AG20443 (cell line): ENCODE measurements at regions not wholly inside any gene's neighbourhood (a gene's known extent, or its start where the extent isn't known, plus 50 kb on each side); places are given as distances from the start of the nearest gene placed in this dataset.
"Not testable (repeated sequence)": the region's sequence is repeated elsewhere in the genome, so short reads cannot be mapped to it uniquely, and the experiment has no call there.

ENCODE experiments used
- DNase-seq: peaks from one replicate; pipeline ENCODE4 v3.0.0; 2012; ENCODE audit warnings: low spot score, mixed read lengths

- DNase-seq: no peak
Observed at GRCh38 chr20:40893610-40894236, 134.9 kb upstream of the TOP1 start.

GRCh38 chr20:40894237-40894630 is 134.4 kb upstream of the TOP1 start:
- no peak for DNase-seq

- no peak for DNase-seq
Observed at GRCh38 chr20:40895182-40895581, 133.4 kb upstream of the TOP1 start.

GRCh38 chr20:40896814-40897700 is 131.6 kb upstream of the TOP1 start:
- peak; percentile 57 for DNase-seq

- no peak for DNase-seq
Observed at GRCh38 chr20:40899344-40899743, 129.3 kb upstream of the TOP1 start.

GRCh38 chr20:40900666-40901215 is 127.9 kb upstream of the TOP1 start:
- no peak for DNase-seq

- no peak for DNase-seq
Observed at GRCh38 chr20:40902661-40903060, 126.0 kb upstream of the TOP1 start.

GRCh38 chr20:40908309-40908708 is 120.3 kb upstream of the TOP1 start:
- no peak for DNase-seq

- DNase-seq: not testable (repeated sequence)
Observed at GRCh38 chr20:40909489-40909888, 119.1 kb upstream of the TOP1 start.

- DNase-seq: not testable (repeated sequence)
Observed at GRCh38 chr20:40910436-40910835, 118.2 kb upstream of the TOP1 start.

GRCh38 chr20:40911152-40911551 is 117.5 kb upstream of the TOP1 start:
- not testable (repeated sequence) for DNase-seq

GRCh38 chr20:40913224-40914185 is 115.1 kb upstream of the TOP1 start:
- DNase-seq: no peak

GRCh38 chr20:40915756-40916155 is 112.9 kb upstream of the TOP1 start:
- no peak for DNase-seq

GRCh38 chr20:40916276-40916675 is 112.3 kb upstream of the TOP1 start:
- DNase-seq: no peak

- DNase-seq: no peak
Observed at GRCh38 chr20:40920291-40920690, 108.3 kb upstream of the TOP1 start.

- DNase-seq: no peak
Observed at GRCh38 chr20:40922865-40923264, 105.8 kb upstream of the TOP1 start.

- no peak for DNase-seq
Observed at GRCh38 chr20:40925829-40926510, 102.7 kb upstream of the TOP1 start.

GRCh38 chr20:40926928-40927327 is 101.7 kb upstream of the TOP1 start:
- DNase-seq: no peak

- DNase-seq: no peak
Observed at GRCh38 chr20:40930561-40930960, 98.1 kb upstream of the TOP1 start.

- DNase-seq: no peak
Observed at GRCh38 chr20:40931410-40932044, 97.1 kb upstream of the TOP1 start.

- no peak for DNase-seq
Observed at GRCh38 chr20:40932436-40932835, 96.2 kb upstream of the TOP1 start.
